Neutrophil (primary cell): ENCODE measurements at regions not wholly inside any gene's neighbourhood (a gene's known extent, or its start where the extent isn't known, plus 50 kb on each side); places are given as distances from the start of the nearest gene placed in this dataset.

Experiments used
- H3K27ac ChIP-seq: fragments of 200-600 bp; sonication (generic); 2 replicates; pipeline ENCODE4 v1.5.1; 2016; ENCODE audit warnings: mild to moderate bottlenecking, moderate library complexity
- H3K27me3 ChIP-seq: fragments of 200-600 bp; sonication (generic); 2 replicates; pipeline ENCODE4 v1.6.0; 2016; ENCODE audit warnings: mild to moderate bottlenecking
- H3K36me3 ChIP-seq: fragments of 200-600 bp; sonication (generic); 2 replicates; pipeline ENCODE4 v1.5.1; 2017
- H3K4me1 ChIP-seq, 2 experiments: fragments of 200-600 bp in 1 of 2; sonication (generic) in 1 of 2; 1 replicate in 1 of 2; 2 replicates in 1 of 2; pipeline versions ENCODE4 v1.5.1 to v1.6.1; 2013 to 2016; ENCODE audit warnings: low read depth in 1 of 2, low read length in 1 of 2, mild to moderate bottlenecking in 1 of 2, moderate library complexity in 1 of 2; ENCODE audit not compliant: control insufficient read depth in 1 of 2, insufficient read depth in 1 of 2
- H3K4me3 ChIP-seq, 2 experiments: fragments of 200-600 bp in 1 of 2; sonication (generic) in 1 of 2; 1 replicate in 1 of 2; 2 replicates in 1 of 2; pipeline ENCODE4 v1.5.1; 2013 to 2016; ENCODE audit warnings: low read depth in 1 of 2, low read length in 1 of 2, mild to moderate bottlenecking in 1 of 2, moderate library complexity in 1 of 2
- H3K9me3 ChIP-seq: fragments of 200-600 bp; sonication (generic); 2 replicates; pipeline ENCODE4 v1.5.1; 2016
- TF ChIP-seq, protein P1 (sequence below): fragments of 200-600 bp; sonication (generic); IDR thresholded peaks from 2 replicates; pipeline ENCODE4 v1.5.1; 2016; ENCODE audit warnings: antibody characterized with exemption

DNA sequence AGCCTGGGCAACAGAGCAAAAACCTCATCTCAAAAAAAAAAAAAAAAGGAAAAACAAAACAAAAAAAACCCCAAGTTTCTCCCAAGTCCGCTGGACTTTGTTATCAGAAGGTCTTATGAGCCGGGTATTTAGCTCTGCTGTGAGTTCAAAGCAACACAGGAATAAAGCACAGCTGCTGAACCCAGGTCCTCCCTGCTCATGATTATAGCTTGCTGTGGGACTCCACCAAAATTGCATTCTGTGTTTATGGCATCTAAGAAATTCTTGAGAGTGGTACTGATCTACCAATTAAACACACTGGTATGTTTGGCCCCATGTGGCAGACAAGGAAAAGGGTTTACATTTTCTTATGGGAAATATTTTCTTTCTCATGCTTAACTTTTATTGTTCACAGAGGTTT is 93.6 kb upstream of the NEDD9 start:
- Histone ChIP-seq H3K27me3 (no peaks in the 10 kb centered on the region), H3K9me3 (no peaks in the 10 kb centered on the region), H3K27ac (peak overlapping the region; percentile 97), H3K4me3 (no peak overlapping the region), H3K4me1 (peaks cover 61 to 86% of the 10 kb centered on the region in 2 experiments), H3K36me3 (peaks cover 27% of the 10 kb centered on the region)
- TF ChIP-seq, protein P1, sequence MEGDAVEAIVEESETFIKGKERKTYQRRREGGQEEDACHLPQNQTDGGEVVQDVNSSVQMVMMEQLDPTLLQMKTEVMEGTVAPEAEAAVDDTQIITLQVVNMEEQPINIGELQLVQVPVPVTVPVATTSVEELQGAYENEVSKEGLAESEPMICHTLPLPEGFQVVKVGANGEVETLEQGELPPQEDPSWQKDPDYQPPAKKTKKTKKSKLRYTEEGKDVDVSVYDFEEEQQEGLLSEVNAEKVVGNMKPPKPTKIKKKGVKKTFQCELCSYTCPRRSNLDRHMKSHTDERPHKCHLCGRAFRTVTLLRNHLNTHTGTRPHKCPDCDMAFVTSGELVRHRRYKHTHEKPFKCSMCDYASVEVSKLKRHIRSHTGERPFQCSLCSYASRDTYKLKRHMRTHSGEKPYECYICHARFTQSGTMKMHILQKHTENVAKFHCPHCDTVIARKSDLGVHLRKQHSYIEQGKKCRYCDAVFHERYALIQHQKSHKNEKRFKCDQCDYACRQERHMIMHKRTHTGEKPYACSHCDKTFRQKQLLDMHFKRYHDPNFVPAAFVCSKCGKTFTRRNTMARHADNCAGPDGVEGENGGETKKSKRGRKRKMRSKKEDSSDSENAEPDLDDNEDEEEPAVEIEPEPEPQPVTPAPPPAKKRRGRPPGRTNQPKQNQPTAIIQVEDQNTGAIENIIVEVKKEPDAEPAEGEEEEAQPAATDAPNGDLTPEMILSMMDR, result no peak

DNA sequence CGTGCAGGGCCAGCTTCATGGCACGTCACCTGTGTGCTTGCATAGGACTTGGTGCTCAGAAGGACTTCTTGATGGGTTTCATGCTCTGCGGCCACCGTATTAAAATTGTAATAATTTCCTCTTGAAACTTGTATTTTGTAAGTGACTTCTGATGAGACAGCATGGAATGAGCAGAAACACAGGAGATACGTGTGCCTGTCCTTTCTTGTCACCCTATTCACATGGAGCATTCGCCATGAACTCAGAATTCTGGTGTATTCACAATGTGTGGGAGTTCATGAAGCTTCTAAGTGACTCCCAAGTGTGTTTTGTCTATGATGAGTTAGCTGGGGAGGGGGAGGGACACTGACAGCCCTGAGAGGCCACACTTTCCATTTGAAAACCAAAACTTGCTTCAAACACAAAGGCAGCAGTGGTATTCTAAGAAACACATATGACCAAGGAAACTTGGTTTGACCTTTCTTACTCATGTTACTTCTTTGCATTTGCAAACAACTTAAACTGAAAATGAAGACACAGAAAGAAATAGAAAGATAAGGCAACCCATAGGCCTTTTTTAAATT is 92.1 kb upstream of the NEDD9 start:
- Histone ChIP-seq H3K36me3 (peaks cover 40% of the 10 kb centered on the region), H3K4me1 (peaks cover 46 to 70% of the 10 kb centered on the region in 2 experiments), H3K27me3 (no peaks in the 10 kb centered on the region), H3K27ac (peak overlapping the region; percentile 97), H3K4me3 (peak overlapping the region; percentile 26 to 51), H3K9me3 (no peaks in the 10 kb centered on the region)
- TF ChIP-seq, protein P1, result no peak

DNA sequence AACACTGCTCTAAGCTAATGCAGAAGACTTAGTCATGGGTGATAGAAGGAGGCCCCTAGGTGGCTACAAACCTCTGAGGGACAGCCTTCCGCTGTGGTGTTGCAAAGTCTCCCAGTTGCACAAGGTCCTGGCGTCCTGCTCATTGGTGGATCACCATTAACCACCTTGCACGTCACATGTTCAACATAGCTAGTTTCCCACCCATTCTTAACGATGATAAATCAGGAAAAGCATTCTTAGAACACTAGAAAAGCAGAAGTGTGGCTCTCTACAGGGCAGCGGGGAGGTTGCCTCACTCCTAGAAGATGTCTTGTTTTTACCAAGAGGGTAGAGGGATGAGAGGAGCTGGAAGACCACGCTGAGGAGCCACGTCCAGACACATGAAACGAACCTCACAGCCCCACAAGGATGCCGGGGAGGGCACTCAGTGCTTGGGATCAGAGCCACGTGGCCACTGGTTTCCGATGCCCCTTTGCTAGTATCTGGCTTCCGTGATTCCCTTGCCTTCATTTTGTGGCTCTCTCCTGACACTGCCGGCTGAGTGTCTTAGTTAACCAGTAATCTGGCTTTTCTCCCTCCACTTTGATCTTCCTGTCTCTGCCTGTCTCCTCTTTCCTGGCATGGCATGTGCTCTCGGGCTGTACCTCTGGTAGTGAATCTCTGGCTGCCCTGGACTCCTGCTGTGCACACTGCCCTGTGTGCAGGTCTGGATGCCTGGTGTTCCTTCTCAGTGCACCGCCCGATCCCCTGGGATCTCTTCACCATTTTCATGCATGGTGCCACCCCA is 91.4 kb upstream of the NEDD9 start:
- Histone ChIP-seq H3K36me3 (peaks cover 38% of the 10 kb centered on the region), H3K4me3 (peak overlapping the region; percentile 26 to 51), H3K9me3 (no peaks in the 10 kb centered on the region), H3K4me1 (peaks cover 45 to 68% of the 10 kb centered on the region in 2 experiments), H3K27me3 (no peaks in the 10 kb centered on the region), H3K27ac (peak overlapping the region; percentile 97)
- TF ChIP-seq, protein P1, result peak; percentile 74

DNA sequence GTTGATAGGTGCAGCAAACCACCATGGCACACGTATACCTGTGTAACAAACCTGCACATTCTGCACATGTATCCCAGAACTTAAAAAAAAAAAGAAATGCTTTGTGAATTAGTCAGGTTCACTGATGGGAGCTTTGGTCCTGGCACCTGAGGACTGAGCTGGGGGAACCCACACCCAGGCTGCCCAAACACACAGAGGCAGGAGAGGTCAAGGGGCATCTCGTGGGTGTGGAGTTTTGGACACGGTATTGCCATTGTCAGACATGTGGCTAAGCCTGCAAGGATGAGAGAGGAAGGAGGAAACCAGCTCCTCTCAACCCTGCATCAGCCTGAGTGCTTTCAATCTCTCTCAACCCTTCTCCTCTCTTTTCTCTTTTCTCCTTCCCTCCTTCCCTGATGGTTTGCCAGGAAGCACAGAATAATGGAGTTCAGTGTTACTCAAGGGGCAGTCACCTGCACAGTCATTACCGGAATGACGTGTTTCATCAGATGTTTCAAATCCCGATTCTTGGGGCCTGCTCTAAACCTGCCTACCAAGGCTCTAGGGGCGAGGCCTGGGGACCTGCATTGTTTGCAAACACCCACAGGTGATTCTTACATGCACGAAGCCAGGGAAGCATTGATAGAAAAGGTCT is 89.9 kb upstream of the NEDD9 start:
- Histone ChIP-seq H3K9me3 (no peaks in the 10 kb centered on the region), H3K4me1 (peaks cover 56 to 67% of the 10 kb centered on the region in 2 experiments), H3K27ac (peak overlapping the region; percentile 97), H3K27me3 (no peaks in the 10 kb centered on the region), H3K36me3 (peaks cover 28% of the 10 kb centered on the region), H3K4me3 (peak overlapping the region in 1 of 2 experiments; percentile 37)
- TF ChIP-seq, protein P1, result no peak

DNA sequence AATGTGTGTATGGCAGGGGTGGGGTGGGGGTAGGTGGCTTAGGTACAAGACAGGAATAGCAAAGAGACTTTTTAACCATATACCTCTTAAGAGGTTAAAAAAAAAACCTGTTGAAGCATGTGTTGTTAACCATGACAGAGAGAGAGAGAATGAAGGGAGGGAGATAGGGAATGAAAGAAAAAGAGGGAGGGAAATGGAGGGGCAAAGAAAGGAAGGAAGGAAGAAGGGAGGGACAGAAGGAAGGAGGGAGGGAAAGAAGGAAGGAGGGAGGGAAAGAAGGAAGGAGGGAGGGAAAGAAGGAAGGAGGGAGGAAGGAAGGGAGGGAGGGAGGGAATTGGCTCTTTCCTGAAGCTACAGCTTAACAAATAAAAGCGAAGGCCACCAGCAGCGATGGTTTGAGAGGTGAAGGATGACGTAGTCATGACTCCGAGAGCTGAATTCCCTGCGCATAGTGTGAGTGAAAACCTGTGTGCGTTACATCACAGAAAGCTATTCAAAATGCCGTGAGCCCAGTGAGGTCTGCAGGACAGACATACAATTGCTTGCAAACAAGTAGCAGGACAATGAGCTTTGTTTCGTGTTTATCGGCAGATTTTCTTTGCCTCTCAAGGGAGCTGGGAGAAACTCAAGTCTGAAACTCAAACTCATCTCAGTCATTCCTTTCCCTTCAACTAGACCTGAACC is 88.6 kb upstream of the NEDD9 start:
- TF ChIP-seq, protein P1, result no peak
- Histone ChIP-seq H3K36me3 (peaks cover 31% of the 10 kb centered on the region), H3K27ac (peak overlapping the region; percentile 97), H3K9me3 (no peaks in the 10 kb centered on the region), H3K4me1 (peaks cover 53 to 60% of the 10 kb centered on the region in 2 experiments), H3K4me3 (no peak overlapping the region), H3K27me3 (no peaks in the 10 kb centered on the region)
